Naive B cell (primary cell): ENCODE measurements at regions not wholly inside any gene's neighbourhood (a gene's known extent, or its start where the extent isn't known, plus 50 kb on each side); places are given as distances from the start of the nearest gene placed in this dataset.
A peak's percentile ranks its signal among the peaks of the same experiment; 100 is the strongest.
"Not testable (repeated sequence)": the region's sequence is repeated elsewhere in the genome, so short reads cannot be mapped to it uniquely, and the experiment has no call there.

Source experiments
- ATAC-seq, 2 donors: fragments of 150-1000 bp; cut with Tn5 transposase; 2 replicates each; pipeline ENCODE4 v1.10.0; 2021; ENCODE audit warnings: low read depth in 2 of 2, mild to moderate bottlenecking in 2 of 2, moderate library complexity in 2 of 2
- DNase-seq: peaks from one replicate; pipeline ENCODE4 v3.0.0; 2022
- H3K27ac Mint-ChIP-seq, 6 donors: one replicate each; pipeline ENCODE4 v1.8.0; 2020 to 2022; ENCODE audit warnings: mild to moderate bottlenecking in 6 of 6, mixed read lengths in 6 of 6, moderate library complexity in 5 of 6, inconsistent platforms in 2 of 6
- H3K27me3 Mint-ChIP-seq, 3 donors: one replicate each; pipeline ENCODE4 v1.8.0; 2021 to 2022; ENCODE audit warnings: mixed read lengths in 3 of 3, mild to moderate bottlenecking in 1 of 3
- H3K36me3 Mint-ChIP-seq, 2 donors: one replicate each; pipeline ENCODE4 v1.8.0; 2020 to 2022; ENCODE audit warnings: mixed read lengths in 2 of 2, inconsistent platforms in 1 of 2, mild to moderate bottlenecking in 1 of 2
- H3K4me1 Mint-ChIP-seq, 3 donors: one replicate each; pipeline ENCODE4 v1.8.0; 2020 to 2022; ENCODE audit warnings: mixed read lengths in 3 of 3, inconsistent platforms in 1 of 3, mild to moderate bottlenecking in 1 of 3, moderate library complexity in 1 of 3
- H3K4me3 Mint-ChIP-seq, 8 donors: one replicate each; pipeline ENCODE4 v1.8.0; 2020 to 2022; ENCODE audit warnings: mild to moderate bottlenecking in 8 of 8, mixed read lengths in 8 of 8, moderate library complexity in 8 of 8, inconsistent platforms in 2 of 8
- H3K9me3 Mint-ChIP-seq, 7 donors: one replicate each; pipeline ENCODE4 v1.8.0; 2020 to 2022; ENCODE audit warnings: mixed read lengths in 7 of 7, mild to moderate bottlenecking in 5 of 7, inconsistent platforms in 2 of 7, moderate library complexity in 1 of 7

- Mint-ChIP-seq H3K27ac (peak overlapping the region in 1 of 6 donors; percentile 32), H3K9me3 (peaks cover 0 to 14% (median 11%) of the 10 kb centered on the region in 7 donors)
- H3K4me1 Mint-ChIP-seq, ATAC-seq, DNase-seq, H3K36me3 Mint-ChIP-seq, H3K4me3 Mint-ChIP-seq, H3K27me3 Mint-ChIP-seq: not testable (repeated sequence)
These were observed 56.4 kb upstream of the AUTS2 start for GRCh38 chr7:69541779-69542432.

- no peak overlapping the region for H3K27ac Mint-ChIP-seq
- no peaks in the 10 kb centered on the region for H3K36me3 Mint-ChIP-seq
- DNase-seq (no peak), ATAC-seq (no peak)
- H3K4me3 Mint-ChIP-seq: no peak overlapping the region
- no peaks in the 10 kb centered on the region for H3K4me1 Mint-ChIP-seq
- no peaks in the 10 kb centered on the region for H3K27me3 Mint-ChIP-seq
- H3K9me3 Mint-ChIP-seq: peaks cover 0 to 14% (median 11%) of the 10 kb centered on the region in 7 donors
These were observed 53.1 kb upstream of the AUTS2 start for GRCh38 chr7:69545175-69545574.
